H1 (cell line): ENCODE measurements at regions not wholly inside any gene's neighbourhood (a gene's known extent, or its start where the extent isn't known, plus 50 kb on each side); places are given as distances from the start of the nearest gene placed in this dataset.

ENCODE experiments used
- BACH1 ChIP-seq: IDR thresholded peaks from 2 replicates; pipeline ENCODE4 v1.6.1; 2012; ENCODE audit warnings: low read length, improper control_type of control experiment
- CEBPB ChIP-seq: IDR thresholded peaks from 2 replicates; pipeline ENCODE4 v1.6.1; 2012; ENCODE audit warnings: low read depth, low read length
- CREB1 ChIP-seq: IDR thresholded peaks from 2 replicates; pipeline ENCODE4 v1.6.1; 2012; ENCODE audit warnings: inconsistent platforms
- CTCF ChIP-seq, 3 experiments: IDR thresholded peaks; 1 replicate in 2 of 3; 2 replicates in 1 of 3; pipeline versions ENCODE4 v1.5.1 to v1.6.1; 2011; ENCODE audit warnings: low read length in 3 of 3, mild to moderate bottlenecking in 3 of 3, inconsistent platforms in 2 of 3, low read depth in 1 of 3, moderate library complexity in 1 of 3; ENCODE audit not compliant: insufficient read depth in 1 of 3; ENCODE audit errors: control extremely low read depth in 1 of 3
- EP300 ChIP-seq, 2 experiments: IDR thresholded peaks; 1 replicate in 1 of 2; 2 replicates in 1 of 2; pipeline ENCODE4 v1.6.1; 2011 to 2012; ENCODE audit warnings: low read depth in 2 of 2, low read length in 2 of 2, mild to moderate bottlenecking in 2 of 2, borderline replicate concordance in 1 of 2, inconsistent platforms in 1 of 2, moderate library complexity in 1 of 2
- EZH2 ChIP-seq: fragments of 200-600 bp; sonication (generic); IDR thresholded peaks from 2 replicates; pipeline ENCODE4 v1.7.1; 2012; ENCODE audit warnings: low read depth, mild to moderate bottlenecking, moderate library complexity, low read length, inconsistent platforms; ENCODE audit not compliant: severe bottlenecking
- JUN ChIP-seq: IDR thresholded peaks from 2 replicates; pipeline ENCODE4 v1.6.1; 2011; ENCODE audit warnings: low read depth, mild to moderate bottlenecking, improper control_type of control experiment, low read length
- JUND ChIP-seq: IDR thresholded peaks from 2 replicates; pipeline ENCODE4 v1.6.1; 2011; ENCODE audit warnings: mild to moderate bottlenecking, improper control_type of control experiment, low read length
- SP2 ChIP-seq: IDR thresholded peaks from 2 replicates; pipeline ENCODE4 v1.6.1; 2012; ENCODE audit warnings: mild to moderate bottlenecking, low read length, inconsistent platforms

GRCh38 chr6:105902401-105903031 lies 183.6 kb upstream of the PRDM1 start:
- TF ChIP-seq CEBPB (no peak), JUND (no peak), EP300 (IDR thresholded peaks at IDR 0.05; ENCODE audit: borderline replicate concordance in 1 of 2, low read depth in 2 of 2, low read length in 2 of 2) (no peak), CTCF (IDR thresholded peaks at IDR 0.05; ENCODE audit: control extremely low read depth in 1 of 3, insufficient read depth in 1 of 3, low read depth in 1 of 3, low read length in 3 of 3) (no peak), SP2 (no peak), BACH1 (no peak), CREB1 (no peak), EZH2 (no peak), JUN (no peak)
